Gastroesophageal sphincter (tissue), 3 donors: ENCODE measurements at regions not wholly inside any gene's neighbourhood (a gene's known extent, or its start where the extent isn't known, plus 50 kb on each side); places are given as distances from the start of the nearest gene placed in this dataset.

ENCODE experiments used
- POLR2A ChIP-seq, 2 donors: fragments of 450-650 bp; IDR thresholded peaks; one replicate each; pipeline ENCODE4 v1.6.1; 2017; ENCODE audit warnings: antibody characterized with exemption in 2 of 2, mild to moderate bottlenecking in 2 of 2, moderate library complexity in 1 of 2
- TF ChIP-seq, protein P1 (sequence below), 4 experiments: fragments of 200-600 bp in 2 of 4; fragments of 450-650 bp in 2 of 4; sonication (generic) in 1 of 4; IDR thresholded peaks; one replicate each; pipeline ENCODE4 v1.5.1; 2017 to 2019; ENCODE audit warnings: antibody characterized with exemption in 4 of 4, mild to moderate bottlenecking in 2 of 4, moderate library complexity in 2 of 4

DNA sequence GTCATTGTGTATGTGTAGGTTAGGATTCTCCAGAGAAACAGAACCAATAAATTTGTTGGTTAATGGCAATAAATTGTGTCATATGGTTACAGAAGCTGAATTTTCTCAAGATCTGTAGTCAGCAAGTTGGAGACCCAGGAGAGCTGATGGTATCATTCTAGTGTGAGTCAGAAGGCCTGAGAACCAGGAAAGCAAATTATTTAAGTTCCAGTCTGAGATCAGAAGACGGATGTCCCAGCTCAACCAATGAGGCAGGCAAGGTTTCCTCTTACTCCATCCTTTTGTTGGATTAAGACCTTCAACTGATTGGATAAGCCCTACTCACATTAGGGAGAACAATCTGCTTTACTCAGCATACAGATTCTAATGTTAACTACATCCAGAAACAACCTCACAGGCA is 656.3 kb downstream of the ANXA1 start:
- TF ChIP-seq POLR2A (IDR thresholded peaks at IDR 0.05) = no peak
- TF ChIP-seq, protein P1, sequence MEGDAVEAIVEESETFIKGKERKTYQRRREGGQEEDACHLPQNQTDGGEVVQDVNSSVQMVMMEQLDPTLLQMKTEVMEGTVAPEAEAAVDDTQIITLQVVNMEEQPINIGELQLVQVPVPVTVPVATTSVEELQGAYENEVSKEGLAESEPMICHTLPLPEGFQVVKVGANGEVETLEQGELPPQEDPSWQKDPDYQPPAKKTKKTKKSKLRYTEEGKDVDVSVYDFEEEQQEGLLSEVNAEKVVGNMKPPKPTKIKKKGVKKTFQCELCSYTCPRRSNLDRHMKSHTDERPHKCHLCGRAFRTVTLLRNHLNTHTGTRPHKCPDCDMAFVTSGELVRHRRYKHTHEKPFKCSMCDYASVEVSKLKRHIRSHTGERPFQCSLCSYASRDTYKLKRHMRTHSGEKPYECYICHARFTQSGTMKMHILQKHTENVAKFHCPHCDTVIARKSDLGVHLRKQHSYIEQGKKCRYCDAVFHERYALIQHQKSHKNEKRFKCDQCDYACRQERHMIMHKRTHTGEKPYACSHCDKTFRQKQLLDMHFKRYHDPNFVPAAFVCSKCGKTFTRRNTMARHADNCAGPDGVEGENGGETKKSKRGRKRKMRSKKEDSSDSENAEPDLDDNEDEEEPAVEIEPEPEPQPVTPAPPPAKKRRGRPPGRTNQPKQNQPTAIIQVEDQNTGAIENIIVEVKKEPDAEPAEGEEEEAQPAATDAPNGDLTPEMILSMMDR (IDR thresholded peaks at IDR 0.05) = no peak
